Astrocyte (in vitro differentiated cells and primary cell): ENCODE measurements at regions not wholly inside any gene's neighbourhood (a gene's known extent, or its start where the extent isn't known, plus 50 kb on each side); places are given as distances from the start of the nearest gene placed in this dataset.

ENCODE experiments used
- EZH2 ChIP-seq: IDR thresholded peaks from 2 replicates; pipeline ENCODE4 v1.6.1; 2012; ENCODE audit warnings: mild to moderate bottlenecking, low read length, inconsistent platforms; ENCODE audit not compliant: insufficient read depth
- TF ChIP-seq, protein P1 (sequence below): IDR thresholded peaks from 2 replicates; pipeline ENCODE4 v1.5.1; 2011; ENCODE audit warnings: low read depth, mild to moderate bottlenecking, inconsistent platforms, low read length, moderate library complexity; ENCODE audit not compliant: insufficient read depth

GRCh38 chr12:16828891-16829290, 222.9 kb upstream of the LMO3 start:
- TF ChIP-seq, protein P1, sequence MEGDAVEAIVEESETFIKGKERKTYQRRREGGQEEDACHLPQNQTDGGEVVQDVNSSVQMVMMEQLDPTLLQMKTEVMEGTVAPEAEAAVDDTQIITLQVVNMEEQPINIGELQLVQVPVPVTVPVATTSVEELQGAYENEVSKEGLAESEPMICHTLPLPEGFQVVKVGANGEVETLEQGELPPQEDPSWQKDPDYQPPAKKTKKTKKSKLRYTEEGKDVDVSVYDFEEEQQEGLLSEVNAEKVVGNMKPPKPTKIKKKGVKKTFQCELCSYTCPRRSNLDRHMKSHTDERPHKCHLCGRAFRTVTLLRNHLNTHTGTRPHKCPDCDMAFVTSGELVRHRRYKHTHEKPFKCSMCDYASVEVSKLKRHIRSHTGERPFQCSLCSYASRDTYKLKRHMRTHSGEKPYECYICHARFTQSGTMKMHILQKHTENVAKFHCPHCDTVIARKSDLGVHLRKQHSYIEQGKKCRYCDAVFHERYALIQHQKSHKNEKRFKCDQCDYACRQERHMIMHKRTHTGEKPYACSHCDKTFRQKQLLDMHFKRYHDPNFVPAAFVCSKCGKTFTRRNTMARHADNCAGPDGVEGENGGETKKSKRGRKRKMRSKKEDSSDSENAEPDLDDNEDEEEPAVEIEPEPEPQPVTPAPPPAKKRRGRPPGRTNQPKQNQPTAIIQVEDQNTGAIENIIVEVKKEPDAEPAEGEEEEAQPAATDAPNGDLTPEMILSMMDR: no peak
- TF ChIP-seq EZH2: no peak
